Small intestine (tissue), 7 donors: ENCODE measurements at regions not wholly inside any gene's neighbourhood (a gene's known extent, or its start where the extent isn't known, plus 50 kb on each side); places are given as distances from the start of the nearest gene placed in this dataset.

ENCODE experiments used
- DNase-seq, 2 donors: peaks; one replicate each; pipeline versions ENCODE4 v3.0.0 to v3.0.0-alpha.2; 2013
- FAIRE-seq: peaks from 2 replicates; lab custom pipeline; 2012; peaks lifted over from hg19 to GRCh38; lab: Jason Lieb, UNC
- H3K27ac ChIP-seq, 3 donors: one replicate each; pipeline ENCODE4 v1.5.1; 2013; ENCODE audit warnings: low read length in 2 of 3, mild to moderate bottlenecking in 2 of 3, control low read depth in 1 of 3, inconsistent platforms in 1 of 3, low read depth in 1 of 3, moderate library complexity in 1 of 3
- H3K27me3 ChIP-seq, 3 donors: one replicate each; pipeline ENCODE4 v1.6.1; 2013; ENCODE audit warnings: low read length in 3 of 3, inconsistent platforms in 1 of 3; ENCODE audit not compliant: control insufficient read depth in 3 of 3, insufficient read depth in 3 of 3
- H3K36me3 ChIP-seq, 3 donors: one replicate each; pipeline ENCODE4 v1.6.1; 2013; ENCODE audit warnings: low read length in 3 of 3, inconsistent platforms in 1 of 3, low read depth in 1 of 3, mild to moderate bottlenecking in 1 of 3, moderate library complexity in 1 of 3; ENCODE audit not compliant: control insufficient read depth in 3 of 3, insufficient read depth in 2 of 3
- H3K4me1 ChIP-seq, 3 donors: one replicate each; pipeline ENCODE4 v1.6.1; 2013; ENCODE audit warnings: low read length in 2 of 3, inconsistent platforms in 1 of 3, low read depth in 1 of 3, mild to moderate bottlenecking in 1 of 3, moderate library complexity in 1 of 3; ENCODE audit not compliant: control insufficient read depth in 3 of 3, insufficient read depth in 2 of 3
- H3K4me3 ChIP-seq, 3 donors: one replicate each; pipeline ENCODE4 v1.5.1; 2013; ENCODE audit warnings: low read length in 3 of 3, control low read depth in 1 of 3, inconsistent platforms in 1 of 3, low read depth in 1 of 3, mild to moderate bottlenecking in 1 of 3, moderate library complexity in 1 of 3
- H3K9me3 ChIP-seq, 2 donors: one replicate each; pipeline ENCODE4 v1.6.1; 2013; ENCODE audit warnings: low read depth in 1 of 2, low read length in 1 of 2; ENCODE audit not compliant: control insufficient read depth in 2 of 2, insufficient read depth in 1 of 2
- WGBS, 3 donors: extraction: QIAGEN DNeasy Blood & Tissue Kit; methylation state at CpG; one replicate each; pipeline ENCODE4 v1.1.7; 2013; 5-methylcytosine and 5-hydroxymethylcytosine counted together
- donor health status: healthy with polysubstance abuse.
- donor health status: control.
- donor health status: control.
- donor health status: Bipolar disorder and iron deficiency.
- donor health status: healthy.

- H3K4me1 ChIP-seq: no peaks in the 10 kb centered on the region
- H3K36me3 ChIP-seq: no peaks in the 10 kb centered on the region
- no peaks in the 10 kb centered on the region for H3K9me3 ChIP-seq
- H3K4me3 ChIP-seq: no peak overlapping the region
- no peaks in the 10 kb centered on the region for H3K27me3 ChIP-seq
- no peak overlapping the region for H3K27ac ChIP-seq
- 78 to 84% (median 83%) methylated on average over 2 of the region's 2 CpGs for WGBS, 3 donors
- FAIRE-seq (no peak), DNase-seq (no peak)
These were observed 557.2 kb upstream of the BOD1L1 start for GRCh38 chr4:14184767-14185166.

GRCh38 chr4:14188214-14188613, 560.7 kb upstream of the BOD1L1 start:
- H3K36me3 ChIP-seq: no peaks in the 10 kb centered on the region
- no peaks in the 10 kb centered on the region for H3K27me3 ChIP-seq
- H3K4me1 ChIP-seq: no peaks in the 10 kb centered on the region
- no peak for FAIRE-seq
- no peak for DNase-seq
- no peaks in the 10 kb centered on the region for H3K9me3 ChIP-seq
- H3K4me3 ChIP-seq: no peak overlapping the region
- H3K27ac ChIP-seq: no peak overlapping the region

GRCh38 chr4:14193601-14194000, 566.1 kb upstream of the BOD1L1 start:
- no peaks in the 10 kb centered on the region for H3K9me3 ChIP-seq
- FAIRE-seq (no peak), DNase-seq (no peak)

GRCh38 chr4:14196131-14196530, 568.6 kb upstream of the BOD1L1 start:
- H3K36me3 ChIP-seq: no peaks in the 10 kb centered on the region
- no peaks in the 10 kb centered on the region for H3K9me3 ChIP-seq
- 10 to 16% (median 12%) methylated on average over 7 of the region's 7 CpGs for WGBS, 3 donors
- DNase-seq (peak; percentile 28 to 75), FAIRE-seq (no peak)
- H3K27me3 ChIP-seq: no peaks in the 10 kb centered on the region
- H3K4me3 ChIP-seq: no peak overlapping the region
- no peak overlapping the region for H3K27ac ChIP-seq
- no peaks in the 10 kb centered on the region for H3K4me1 ChIP-seq

More at GRCh38 chr4:14193601-14194000, 566.1 kb upstream of the BOD1L1 start:
- 74 to 96% (median 76%) methylated on average over 1 of the region's 1 CpG for WGBS, 3 donors
- H3K4me1 ChIP-seq: no peaks in the 10 kb centered on the region
- no peaks in the 10 kb centered on the region for H3K27me3 ChIP-seq
- no peaks in the 10 kb centered on the region for H3K36me3 ChIP-seq
- H3K27ac ChIP-seq: no peak overlapping the region
- H3K4me3 ChIP-seq: no peak overlapping the region

GRCh38 chr4:14215116-14215770, 587.7 kb upstream of the BOD1L1 start:
- WGBS, 3 donors: 76 to 86% (median 81%) methylated on average over 6 of the region's 6 CpGs
- FAIRE-seq: no peak
- peaks cover 0 to 11% of the 10 kb centered on the region in 2 donors for H3K9me3 ChIP-seq
- H3K4me3 ChIP-seq: no peak overlapping the region
- no peaks in the 10 kb centered on the region for H3K36me3 ChIP-seq
- H3K27me3 ChIP-seq: no peaks in the 10 kb centered on the region
- H3K4me1 ChIP-seq: peaks cover 0 to 3% (median 0%) of the 10 kb centered on the region in 3 donors
- no peak for DNase-seq
- H3K27ac ChIP-seq: no peak overlapping the region

- H3K36me3 ChIP-seq: no peaks in the 10 kb centered on the region
- 39 to 68% (median 49%) methylated on average over 3 of the region's 3 CpGs for WGBS, 3 donors
These were observed 589.9 kb upstream of the BOD1L1 start for GRCh38 chr4:14217401-14217800.

GRCh38 chr4:14218641-14219040, 591.1 kb upstream of the BOD1L1 start:
- WGBS, 3 donors: 12 to 61% (median 30%) methylated on average over 4 of the region's 4 CpGs
- no peaks in the 10 kb centered on the region for H3K9me3 ChIP-seq
- no peaks in the 10 kb centered on the region for H3K27me3 ChIP-seq
- H3K27ac ChIP-seq: peak overlapping the region in 1 of 3 donors; percentile 28
- FAIRE-seq: no peak
- peaks cover 0 to 3% (median 0%) of the 10 kb centered on the region in 3 donors for H3K4me1 ChIP-seq
- DNase-seq: peak; percentile 19 to 66
- H3K36me3 ChIP-seq: no peaks in the 10 kb centered on the region
- H3K4me3 ChIP-seq: no peak overlapping the region

More at GRCh38 chr4:14217401-14217800, 589.9 kb upstream of the BOD1L1 start:
- H3K4me3 ChIP-seq: no peak overlapping the region
- DNase-seq: peak; percentile 9 to 64
- H3K9me3 ChIP-seq: peaks cover 0 to 8% of the 10 kb centered on the region in 2 donors
- no peaks in the 10 kb centered on the region for H3K27me3 ChIP-seq
- FAIRE-seq: no peak
- peak overlapping the region in 1 of 3 donors; percentile 7 for H3K27ac ChIP-seq
- peaks cover 0 to 3% (median 0%) of the 10 kb centered on the region in 3 donors for H3K4me1 ChIP-seq

- H3K4me3 ChIP-seq: no peak overlapping the region
- no peaks in the 10 kb centered on the region for H3K9me3 ChIP-seq
- DNase-seq (no peak), FAIRE-seq (no peak)
- no peaks in the 10 kb centered on the region for H3K36me3 ChIP-seq
- peaks cover 0 to 3% (median 0%) of the 10 kb centered on the region in 3 donors for H3K4me1 ChIP-seq
- no peaks in the 10 kb centered on the region for H3K27me3 ChIP-seq
- no peak overlapping the region for H3K27ac ChIP-seq
- 86 to 92% (median 87%) methylated on average over 3 of the region's 3 CpGs for WGBS, 3 donors
These were observed 593.7 kb upstream of the BOD1L1 start for GRCh38 chr4:14221176-14221575.
